ENCODE measurements at regions not wholly inside any gene's neighbourhood (a gene's known extent, or its start where the extent isn't known, plus 50 kb on each side); places are given as distances from the start of the nearest gene placed in this dataset.

- H3K4me3 ChIP-seq (ENCODE audit: low read depth, low read length): no peak overlapping the region
- no peak for DNase-seq (ENCODE audit: low read depth)
- no peak for TF ChIP-seq CTCF (IDR thresholded peaks at IDR 0.05; ENCODE audit: insufficient read depth, low read length)
Observed at GRCh38 chr4:125084608-125085007, 230.1 kb upstream of the FAT4 start.

- no peak for TF ChIP-seq CTCF (IDR thresholded peaks at IDR 0.05; ENCODE audit: insufficient read depth, low read length)
- H3K4me3 ChIP-seq (ENCODE audit: low read depth, low read length): no peak overlapping the region
- DNase-seq (ENCODE audit: low read depth): no peak
Observed at GRCh38 chr4:125082729-125083417, 231.9 kb upstream of the FAT4 start.

GRCh38 chr4:125072269-125072668, 242.5 kb upstream of the FAT4 start:
- TF ChIP-seq CTCF (IDR thresholded peaks at IDR 0.05; ENCODE audit: insufficient read depth, low read length): no peak
- DNase-seq (ENCODE audit: low read depth): no peak
- H3K4me3 ChIP-seq (ENCODE audit: low read depth, low read length): no peak overlapping the region

GRCh38 chr4:125070861-125071260, 243.9 kb upstream of the FAT4 start:
- H3K4me3 ChIP-seq (ENCODE audit: low read depth, low read length): no peak overlapping the region
- no peak for DNase-seq (ENCODE audit: low read depth)
- TF ChIP-seq CTCF (IDR thresholded peaks at IDR 0.05; ENCODE audit: insufficient read depth, low read length): no peak

- no peak overlapping the region for H3K4me3 ChIP-seq (ENCODE audit: low read depth, low read length)
- DNase-seq (ENCODE audit: low read depth): no peak
Observed at GRCh38 chr4:125062115-125063050, 252.4 kb upstream of the FAT4 start.

GRCh38 chr4:125060376-125060775, 254.4 kb upstream of the FAT4 start:
- peak; percentile 6 for DNase-seq (ENCODE audit: low read depth)
- no peak for TF ChIP-seq CTCF (IDR thresholded peaks at IDR 0.05; ENCODE audit: insufficient read depth, low read length)

More at GRCh38 chr4:125062115-125063050, 252.4 kb upstream of the FAT4 start:
- no peak for TF ChIP-seq CTCF (IDR thresholded peaks at IDR 0.05; ENCODE audit: insufficient read depth, low read length)

More at GRCh38 chr4:125060376-125060775, 254.4 kb upstream of the FAT4 start:
- H3K4me3 ChIP-seq (ENCODE audit: low read depth, low read length): no peak overlapping the region
